GM19351 (cell line): ENCODE measurements at regions not wholly inside any gene's neighbourhood (a gene's known extent, or its start where the extent isn't known, plus 50 kb on each side); places are given as distances from the start of the nearest gene placed in this dataset.

ENCODE experiments used
- ATAC-seq: cut with Tn5 transposase; IDR thresholded peaks from one replicate; pipeline ENCODE4 v1.9.1; 2021; ENCODE audit warnings: mild to moderate bottlenecking, moderate library complexity; ENCODE audit not compliant: unreplicated experiment

GRCh38 chr10:33402220-33403073 lies 68.0 kb upstream of the NRP1 start:
- no peak for ATAC-seq

DNA sequence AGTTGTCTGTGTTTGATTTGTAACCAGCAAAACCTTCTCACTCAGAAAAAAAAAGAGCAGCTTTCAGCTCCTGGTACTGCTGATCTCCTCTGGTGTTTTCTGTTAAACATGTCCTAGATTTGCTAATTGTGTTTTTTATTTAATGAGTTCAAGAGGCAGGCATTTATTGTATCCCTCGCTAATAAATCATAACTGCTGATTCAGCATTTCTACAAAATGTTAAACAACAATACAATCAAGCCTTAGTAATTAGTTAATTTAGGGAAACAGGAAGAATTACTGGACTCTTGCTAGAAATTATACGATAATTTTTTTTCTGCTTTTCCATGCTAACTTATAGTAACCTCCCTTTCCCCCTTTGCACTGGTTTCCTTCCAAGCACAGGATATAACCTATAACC lies 66.8 kb upstream of the NRP1 start:
- no peak for ATAC-seq

DNA sequence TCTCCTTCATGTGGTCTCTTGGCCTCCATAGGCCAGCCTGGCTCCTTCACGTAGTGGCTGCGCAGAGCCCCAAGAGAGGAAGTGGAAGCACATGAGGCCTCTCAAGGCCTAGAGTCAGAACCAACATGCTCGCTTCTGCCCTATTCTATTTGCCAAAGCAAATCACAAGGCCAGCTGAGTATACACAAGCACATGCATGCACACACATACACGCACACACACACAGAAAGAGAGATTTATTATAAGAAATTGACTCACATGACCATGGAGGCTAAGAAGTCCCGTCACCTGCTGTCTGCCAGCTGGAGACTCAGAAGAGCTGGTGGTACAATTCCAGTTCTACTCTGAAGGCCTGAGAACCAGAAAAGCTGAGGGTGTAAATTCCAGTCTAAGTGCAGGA lies 64.3 kb upstream of the NRP1 start:
- no peak for ATAC-seq

DNA sequence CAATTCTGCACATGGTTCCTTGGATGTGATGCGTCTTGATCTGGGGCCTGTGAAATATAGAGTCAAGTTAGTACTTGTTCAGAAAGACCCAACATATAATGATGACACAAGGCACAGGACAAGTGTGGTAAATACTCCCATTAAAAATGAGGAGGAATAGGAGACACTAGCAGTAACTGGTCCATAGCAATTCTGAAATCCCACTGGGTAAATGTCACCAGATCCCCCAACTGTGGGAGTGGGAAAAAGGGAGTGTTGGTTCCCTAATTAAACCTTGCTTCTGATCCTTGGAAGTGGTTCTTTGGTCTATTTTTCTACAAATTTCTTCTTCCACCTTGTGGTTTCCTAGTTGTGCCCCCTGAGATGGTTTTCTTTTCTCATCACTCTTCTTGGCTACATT lies 62.5 kb upstream of the NRP1 start:
- no peak for ATAC-seq

DNA sequence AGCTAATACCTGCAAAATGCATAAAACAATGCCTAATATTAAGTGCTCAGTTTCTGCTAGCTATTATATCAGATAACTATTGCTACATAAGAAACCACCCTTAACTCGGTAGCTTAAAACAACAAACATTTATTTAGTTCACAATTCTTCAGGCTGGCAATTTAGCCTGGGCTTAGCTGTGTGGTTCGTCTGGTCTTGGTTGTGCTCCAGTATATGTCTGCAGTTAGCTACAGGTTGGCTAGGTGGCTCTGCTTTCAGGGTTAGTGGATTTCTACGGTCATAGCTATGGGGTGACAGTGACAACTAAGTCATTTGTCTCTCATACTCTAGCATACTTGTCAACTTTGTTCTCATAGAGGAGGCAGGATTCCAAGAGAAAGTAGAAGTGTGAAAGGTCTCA lies 61.8 kb upstream of the NRP1 start:
- ATAC-seq, result no peak

DNA sequence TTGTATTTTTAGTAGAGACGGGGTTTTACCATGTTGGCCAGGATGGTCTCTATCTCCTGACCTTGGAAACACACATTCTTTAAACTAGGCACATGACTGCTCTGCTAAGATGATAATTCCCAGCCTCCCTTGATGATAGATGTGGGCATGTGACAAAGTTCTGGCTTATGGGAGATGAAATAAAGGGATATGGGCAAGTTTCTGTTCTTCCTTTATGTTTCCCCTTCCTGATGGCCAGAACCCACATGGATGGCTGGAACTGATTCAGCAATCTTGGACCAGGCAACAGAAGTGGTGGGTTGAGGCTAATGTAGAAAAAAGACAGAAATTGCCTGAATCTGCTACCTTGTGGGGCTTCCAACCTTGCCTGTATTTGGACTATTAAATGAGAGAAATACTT lies 60.7 kb upstream of the NRP1 start:
- ATAC-seq, result no peak

DNA sequence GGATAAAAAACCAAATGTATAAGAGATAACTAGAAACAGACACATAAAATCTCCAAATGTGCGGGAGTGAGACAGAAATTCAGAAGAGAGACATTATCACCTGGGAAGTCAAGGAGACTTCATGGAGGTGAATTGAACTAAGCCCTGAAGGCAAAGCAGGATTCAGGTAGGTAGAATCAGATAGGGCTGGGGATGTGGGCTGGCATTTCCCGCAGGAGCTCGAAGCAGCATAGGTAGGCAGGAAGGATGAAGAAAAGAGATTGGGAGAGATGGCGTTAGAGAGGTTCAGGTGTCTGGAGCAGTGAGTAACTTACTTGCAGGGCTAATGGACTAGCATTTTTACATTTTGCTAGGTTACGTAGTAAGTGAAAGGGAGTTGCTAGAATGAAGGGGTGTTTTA lies 58.2 kb upstream of the NRP1 start:
- ATAC-seq, result no peak

DNA sequence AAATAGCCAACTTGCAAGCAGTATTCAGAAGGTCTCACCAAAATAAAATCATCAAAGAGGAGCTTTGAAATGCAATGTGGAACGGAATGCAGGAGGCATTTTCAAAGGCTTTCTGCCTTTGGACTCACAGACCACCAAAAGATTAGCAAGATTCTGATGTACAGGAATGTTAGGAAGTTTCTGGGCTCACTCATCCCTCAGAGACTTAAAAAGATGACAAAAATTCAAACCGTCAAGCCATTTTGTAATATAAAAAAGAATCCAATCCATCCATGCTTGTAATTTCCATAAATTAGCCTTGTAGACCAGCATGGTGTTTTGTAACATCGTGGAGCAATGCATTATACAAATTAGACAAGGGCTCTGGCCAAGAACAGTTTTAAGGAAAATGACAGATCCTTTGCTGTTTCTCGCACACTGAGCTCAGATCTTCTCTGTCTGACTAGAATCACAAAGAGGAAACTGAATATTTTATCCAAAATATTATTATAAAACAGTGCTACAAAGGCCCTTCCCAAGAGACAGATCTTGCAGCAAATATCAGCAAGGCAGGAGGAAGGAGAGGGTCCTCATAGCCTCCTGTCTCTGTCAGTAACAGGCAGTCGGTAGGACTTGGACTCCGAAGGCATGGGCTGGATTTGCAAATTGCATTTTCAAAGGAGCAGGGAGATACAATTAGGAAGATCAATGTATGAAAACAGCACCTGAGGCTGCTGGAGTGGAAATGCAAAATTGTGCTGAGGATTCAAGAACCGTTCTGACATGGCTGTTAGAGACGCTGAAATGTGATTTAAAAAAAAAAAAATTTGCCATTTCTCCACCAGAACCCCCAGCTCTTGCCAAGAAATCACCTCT lies 57.4 kb upstream of the NRP1 start:
- ATAC-seq, result no peak

DNA sequence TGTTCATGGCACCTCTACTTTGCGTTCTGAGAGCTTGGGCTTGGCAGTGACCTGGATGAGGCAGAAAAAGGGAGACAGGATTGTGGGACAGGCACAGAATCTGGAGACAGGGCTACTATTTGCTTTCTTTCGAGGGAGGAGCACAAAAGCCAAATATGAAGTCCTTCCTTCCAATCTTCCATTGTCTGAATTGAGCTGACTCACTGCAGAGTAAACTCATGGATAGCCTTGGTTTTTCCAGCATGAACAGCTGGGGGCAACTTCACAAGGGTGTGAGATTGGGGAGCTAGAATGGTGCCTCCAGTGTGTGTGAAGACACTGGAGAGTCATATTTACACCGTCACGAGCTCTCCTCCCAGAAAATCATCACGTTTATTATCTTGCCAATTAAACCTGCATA lies 55.6 kb upstream of the NRP1 start:
- no peak for ATAC-seq

DNA sequence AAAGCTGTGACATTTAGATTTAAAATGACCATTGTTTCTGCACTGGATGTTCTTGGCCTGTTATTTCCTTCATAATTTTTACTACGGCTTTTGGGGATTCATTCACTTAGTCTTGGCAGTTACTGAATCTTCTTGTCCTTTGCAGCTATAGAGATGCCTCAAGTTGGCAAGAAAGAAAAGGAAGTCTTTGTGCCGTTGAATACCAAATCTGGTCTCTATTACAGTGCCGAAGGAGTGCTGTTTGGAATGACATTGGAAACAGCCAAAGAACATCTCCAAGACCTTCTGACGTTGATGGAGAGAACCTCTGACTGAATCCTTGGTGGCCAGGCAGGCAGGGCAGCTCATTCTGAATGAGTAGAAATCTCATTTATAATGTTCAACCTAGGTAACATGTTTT lies 54.3 kb upstream of the NRP1 start:
- ATAC-seq, result no peak

DNA sequence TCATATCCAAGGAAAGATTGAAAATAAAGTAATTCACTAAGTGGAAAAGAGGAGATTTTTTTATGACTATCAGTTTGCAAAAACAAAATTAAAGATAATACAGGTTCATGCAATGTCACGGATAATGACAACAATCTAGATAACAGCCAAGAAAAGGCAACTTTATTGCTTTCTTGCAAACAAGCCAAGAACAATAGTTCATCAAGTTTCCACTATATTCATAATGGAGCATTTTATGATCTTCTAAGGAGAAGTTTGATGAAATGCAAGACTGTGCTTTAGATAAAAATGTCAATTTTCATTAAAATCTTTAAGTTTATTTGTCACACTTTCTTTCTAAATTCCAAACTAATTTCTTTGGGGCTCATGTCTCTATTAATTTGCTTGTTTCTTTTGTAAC lies 53.9 kb upstream of the NRP1 start:
- ATAC-seq, result no peak

DNA sequence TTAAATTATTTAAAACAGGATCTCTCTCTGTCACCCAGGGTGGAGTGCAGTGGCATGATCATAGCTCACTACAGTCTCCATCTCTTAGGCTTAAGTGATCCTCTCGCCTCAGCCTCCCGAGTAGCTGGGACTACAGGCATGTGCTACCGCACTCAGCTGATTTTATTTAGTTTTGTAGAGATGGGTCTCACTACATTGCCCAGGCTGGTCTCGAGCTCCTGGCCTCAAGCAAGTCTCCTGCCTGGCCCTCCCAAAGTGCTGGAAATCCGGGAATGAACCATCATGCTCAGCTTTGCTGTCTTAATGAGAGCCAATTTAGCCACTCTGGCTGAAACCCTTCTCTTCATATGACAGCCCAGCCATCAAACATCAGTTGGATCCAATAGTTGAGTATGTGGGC lies 53.3 kb upstream of the NRP1 start:
- ATAC-seq, result no peak

DNA sequence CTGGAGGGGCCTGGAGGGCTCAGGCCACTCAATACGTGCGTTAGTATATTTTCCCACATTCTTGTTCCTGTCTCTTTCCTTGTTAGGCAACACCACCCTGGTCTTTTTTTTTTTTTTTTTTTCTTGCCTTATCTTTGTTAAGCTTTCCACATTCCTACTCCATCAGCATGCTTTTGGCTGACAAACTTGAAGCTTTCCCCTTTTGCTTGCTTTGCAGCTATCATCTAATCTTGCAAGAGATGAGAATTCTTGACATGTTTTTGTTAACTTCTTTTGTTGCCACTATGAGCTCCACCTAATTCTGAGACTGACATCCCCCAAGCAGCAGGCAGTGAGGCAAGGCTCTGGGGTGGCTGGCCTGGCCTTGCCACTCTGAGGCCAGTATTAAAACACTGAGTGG lies 52.5 kb upstream of the NRP1 start:
- no peak for ATAC-seq

GRCh38 chr10:33385686-33386085 lies 51.2 kb upstream of the NRP1 start:
- no peak for ATAC-seq

GRCh38 chr10:33385015-33385414 lies 50.5 kb upstream of the NRP1 start:
- no peak for ATAC-seq
